ENCODE measurements at regions not wholly inside any gene's neighbourhood (a gene's known extent, or its start where the extent isn't known, plus 50 kb on each side); places are given as distances from the start of the nearest gene placed in this dataset.
"Not testable (repeated sequence)": the region's sequence is repeated elsewhere in the genome, so short reads cannot be mapped to it uniquely, and the experiment has no call there.

- ChIA-PET CTCF (no interaction called here), POLR2A (no interaction called here)
- Histone ChIP-seq H3K9me3 (ENCODE audit: control extremely low read depth in 1 of 5, control insufficient read depth in 4 of 5, insufficient read depth in 2 of 5, low read depth in 1 of 5, low read length in 4 of 5) (no peaks in the 10 kb centered on the region), H3K27ac (ENCODE audit: insufficient read depth in 1 of 2, low read depth in 1 of 2, low read length in 2 of 2, poor library complexity in 1 of 2, severe bottlenecking in 2 of 2) (no peak overlapping the region), H3K36me3 (ENCODE audit: control insufficient read depth in 4 of 4, insufficient read depth in 4 of 4, low read length in 3 of 4) (no peaks in the 10 kb centered on the region), H3K4me1 (ENCODE audit: control extremely low read depth in 1 of 4, control insufficient read depth in 4 of 4, insufficient read depth in 4 of 4, low read length in 3 of 4) (peaks cover 0 to 9% (median 6%) of the 10 kb centered on the region in 4 experiments), H3K27me3 (replicated peaks in 2 of 5; ENCODE audit: control insufficient read depth in 4 of 5, insufficient read depth in 5 of 5, low read length in 4 of 5) (peaks cover 0 to 6% (median 2%) of the 10 kb centered on the region in 5 experiments), H3K4me3 (ENCODE audit: control insufficient read depth in 1 of 7, extremely low read depth in 1 of 7, insufficient read depth in 4 of 7, low read depth in 2 of 7, low read length in 6 of 7) (no peak overlapping the region)
- DNase-seq = no peak
- WGBS (ENCODE audit: insufficient coverage) = 96% methylated on average over 3 of the region's 3 CpGs
Measured at GRCh38 chr5:142211918-142212317, 103.3 kb downstream of the NDFIP1 start.

GRCh38 chr5:142210864-142211412, 102.4 kb downstream of the NDFIP1 start:
- WGBS (ENCODE audit: insufficient coverage) = 96% methylated on average over 5 of the region's 11 CpGs
- no peaks in the 10 kb centered on the region for H3K36me3 ChIP-seq (ENCODE audit: control insufficient read depth in 4 of 4, insufficient read depth in 4 of 4, low read length in 3 of 4)
- no peaks in the 10 kb centered on the region for H3K9me3 ChIP-seq (ENCODE audit: control extremely low read depth in 1 of 5, control insufficient read depth in 4 of 5, insufficient read depth in 2 of 5, low read depth in 1 of 5, low read length in 4 of 5)
- peaks cover 0 to 3% (median 0%) of the 10 kb centered on the region in 5 experiments for H3K27me3 ChIP-seq (replicated peaks in 2 of 5; ENCODE audit: control insufficient read depth in 4 of 5, insufficient read depth in 5 of 5, low read length in 4 of 5)
- H3K27ac ChIP-seq (ENCODE audit: insufficient read depth in 1 of 2, low read depth in 1 of 2, low read length in 2 of 2, poor library complexity in 1 of 2, severe bottlenecking in 2 of 2) = no peak overlapping the region
- ChIA-PET CTCF (interaction anchor here (0.9 kb wide), 1 partner anchor 18 kb away, joined by 6 read pairs; no protein-coding TSS in a partner anchor), POLR2A (no interaction called here)
- no peak overlapping the region for H3K4me3 ChIP-seq (ENCODE audit: control insufficient read depth in 1 of 7, extremely low read depth in 1 of 7, insufficient read depth in 4 of 7, low read depth in 2 of 7, low read length in 6 of 7)
- no peak for DNase-seq
- H3K4me1 ChIP-seq (ENCODE audit: control extremely low read depth in 1 of 4, control insufficient read depth in 4 of 4, insufficient read depth in 4 of 4, low read length in 3 of 4) = peaks cover 0 to 4% (median 3%) of the 10 kb centered on the region in 4 experiments

- WGBS (ENCODE audit: insufficient coverage) = 95% methylated on average over 9 of the region's 9 CpGs
- no peaks in the 10 kb centered on the region for H3K36me3 ChIP-seq (ENCODE audit: control insufficient read depth in 4 of 4, insufficient read depth in 4 of 4, low read length in 3 of 4)
- H3K4me1 ChIP-seq (ENCODE audit: control extremely low read depth in 1 of 4, control insufficient read depth in 4 of 4, insufficient read depth in 4 of 4, low read length in 3 of 4) = no peaks in the 10 kb centered on the region
- no peak overlapping the region for H3K4me3 ChIP-seq (ENCODE audit: control insufficient read depth in 1 of 7, extremely low read depth in 1 of 7, insufficient read depth in 4 of 7, low read depth in 2 of 7, low read length in 6 of 7)
- no peak overlapping the region for H3K27ac ChIP-seq (ENCODE audit: insufficient read depth in 1 of 2, low read depth in 1 of 2, low read length in 2 of 2, poor library complexity in 1 of 2, severe bottlenecking in 2 of 2)
- peaks cover 0 to 3% (median 0%) of the 10 kb centered on the region in 5 experiments for H3K27me3 ChIP-seq (replicated peaks in 2 of 5; ENCODE audit: control insufficient read depth in 4 of 5, insufficient read depth in 5 of 5, low read length in 4 of 5)
- H3K9me3 ChIP-seq (ENCODE audit: control extremely low read depth in 1 of 5, control insufficient read depth in 4 of 5, insufficient read depth in 2 of 5, low read depth in 1 of 5, low read length in 4 of 5) = no peaks in the 10 kb centered on the region
- CTCF ChIA-PET = no interaction called here
- no peak for DNase-seq
- POLR2A ChIA-PET = no interaction called here
Measured at GRCh38 chr5:142210011-142210410, 101.4 kb downstream of the NDFIP1 start.

GRCh38 chr5:142208777-142209312, 100.3 kb downstream of the NDFIP1 start:
- Histone ChIP-seq H3K4me1 (ENCODE audit: control extremely low read depth in 1 of 4, control insufficient read depth in 4 of 4, insufficient read depth in 4 of 4, low read length in 3 of 4) (no peaks in the 10 kb centered on the region), H3K27ac (ENCODE audit: insufficient read depth in 1 of 2, low read depth in 1 of 2, low read length in 2 of 2, poor library complexity in 1 of 2, severe bottlenecking in 2 of 2) (no peak overlapping the region), H3K27me3 (replicated peaks in 2 of 5; ENCODE audit: control insufficient read depth in 4 of 5, insufficient read depth in 5 of 5, low read length in 4 of 5) (peaks cover 0 to 3% (median 0%) of the 10 kb centered on the region in 5 experiments), H3K36me3 (ENCODE audit: control insufficient read depth in 4 of 4, insufficient read depth in 4 of 4, low read length in 3 of 4) (no peaks in the 10 kb centered on the region), H3K9me3 (ENCODE audit: control extremely low read depth in 1 of 5, control insufficient read depth in 4 of 5, insufficient read depth in 2 of 5, low read depth in 1 of 5, low read length in 4 of 5) (no peaks in the 10 kb centered on the region), H3K4me3 (ENCODE audit: control insufficient read depth in 1 of 7, extremely low read depth in 1 of 7, insufficient read depth in 4 of 7, low read depth in 2 of 7, low read length in 6 of 7) (no peak overlapping the region)
- ChIA-PET POLR2A (no interaction called here), CTCF (no interaction called here)
- WGBS (ENCODE audit: insufficient coverage) = 100% methylated on average over 1 of the region's 8 CpGs
- no peak for DNase-seq

GRCh38 chr5:142208244-142208643, 99.7 kb downstream of the NDFIP1 start:
- POLR2A ChIA-PET; DNase-seq; H3K27ac ChIP-seq (ENCODE audit: insufficient read depth in 1 of 2, low read depth in 1 of 2, low read length in 2 of 2, poor library complexity in 1 of 2, severe bottlenecking in 2 of 2); H3K4me3 ChIP-seq (ENCODE audit: control insufficient read depth in 1 of 7, extremely low read depth in 1 of 7, insufficient read depth in 4 of 7, low read depth in 2 of 7, low read length in 6 of 7); H3K9me3 ChIP-seq (ENCODE audit: control extremely low read depth in 1 of 5, control insufficient read depth in 4 of 5, insufficient read depth in 2 of 5, low read depth in 1 of 5, low read length in 4 of 5); H3K27me3 ChIP-seq (replicated peaks in 2 of 5; ENCODE audit: control insufficient read depth in 4 of 5, insufficient read depth in 5 of 5, low read length in 4 of 5); CTCF ChIA-PET; H3K36me3 ChIP-seq (ENCODE audit: control insufficient read depth in 4 of 4, insufficient read depth in 4 of 4, low read length in 3 of 4); H3K4me1 ChIP-seq (ENCODE audit: control extremely low read depth in 1 of 4, control insufficient read depth in 4 of 4, insufficient read depth in 4 of 4, low read length in 3 of 4): not testable (repeated sequence)
- WGBS (ENCODE audit: insufficient coverage) = 94% methylated on average over 7 of the region's 7 CpGs

GRCh38 chr5:142206801-142207200, 98.2 kb downstream of the NDFIP1 start:
- no peaks in the 10 kb centered on the region for H3K36me3 ChIP-seq (ENCODE audit: control insufficient read depth in 4 of 4, insufficient read depth in 4 of 4, low read length in 3 of 4)
- ChIA-PET POLR2A (no interaction called here), CTCF (interaction anchor here (1.3 kb wide), 1 partner anchor 12 kb away, joined by 3 read pairs; no protein-coding TSS in a partner anchor)
- peak in 2 of 3 donors; percentile 14 to 20 for DNase-seq
- no peak overlapping the region for H3K4me3 ChIP-seq (ENCODE audit: control insufficient read depth in 1 of 7, extremely low read depth in 1 of 7, insufficient read depth in 4 of 7, low read depth in 2 of 7, low read length in 6 of 7)
- peaks cover 0 to 5% (median 3%) of the 10 kb centered on the region in 5 experiments for H3K27me3 ChIP-seq (replicated peaks in 2 of 5; ENCODE audit: control insufficient read depth in 4 of 5, insufficient read depth in 5 of 5, low read length in 4 of 5)
- H3K4me1 ChIP-seq (ENCODE audit: control extremely low read depth in 1 of 4, control insufficient read depth in 4 of 4, insufficient read depth in 4 of 4, low read length in 3 of 4) = no peaks in the 10 kb centered on the region
- H3K27ac ChIP-seq (ENCODE audit: insufficient read depth in 1 of 2, low read depth in 1 of 2, low read length in 2 of 2, poor library complexity in 1 of 2, severe bottlenecking in 2 of 2) = no peak overlapping the region
- WGBS (ENCODE audit: insufficient coverage) = no CpG with 5 or more reads among the region's 2 CpGs
- H3K9me3 ChIP-seq (ENCODE audit: control extremely low read depth in 1 of 5, control insufficient read depth in 4 of 5, insufficient read depth in 2 of 5, low read depth in 1 of 5, low read length in 4 of 5) = no peaks in the 10 kb centered on the region

GRCh38 chr5:142204219-142204618, 95.6 kb downstream of the NDFIP1 start:
- CTCF ChIA-PET = no interaction called here
- POLR2A ChIA-PET = interaction anchor here (1.0 kb wide), 1 partner anchor 30 kb away, joined by 3 read pairs; no protein-coding TSS in a partner anchor

More at GRCh38 chr5:142204219-142204618, 95.6 kb downstream of the NDFIP1 start:
- Histone ChIP-seq H3K4me3 (ENCODE audit: control insufficient read depth in 1 of 7, extremely low read depth in 1 of 7, insufficient read depth in 4 of 7, low read depth in 2 of 7, low read length in 6 of 7) (no peak overlapping the region), H3K36me3 (ENCODE audit: control insufficient read depth in 4 of 4, insufficient read depth in 4 of 4, low read length in 3 of 4) (no peaks in the 10 kb centered on the region), H3K27ac (ENCODE audit: insufficient read depth in 1 of 2, low read depth in 1 of 2, low read length in 2 of 2, poor library complexity in 1 of 2, severe bottlenecking in 2 of 2) (no peak overlapping the region), H3K4me1 (ENCODE audit: control extremely low read depth in 1 of 4, control insufficient read depth in 4 of 4, insufficient read depth in 4 of 4, low read length in 3 of 4) (no peaks in the 10 kb centered on the region), H3K27me3 (replicated peaks in 2 of 5; ENCODE audit: control insufficient read depth in 4 of 5, insufficient read depth in 5 of 5, low read length in 4 of 5) (peaks cover 0 to 5% (median 0%) of the 10 kb centered on the region in 5 experiments), H3K9me3 (ENCODE audit: control extremely low read depth in 1 of 5, control insufficient read depth in 4 of 5, insufficient read depth in 2 of 5, low read depth in 1 of 5, low read length in 4 of 5) (no peaks in the 10 kb centered on the region)
- no peak for DNase-seq
- 87% methylated on average over 3 of the region's 4 CpGs for WGBS (ENCODE audit: insufficient coverage)

All from common myeloid progenitor, CD34-positive (primary cell).